ENCODE measurements at regions not wholly inside any gene's neighbourhood (a gene's known extent, or its start where the extent isn't known, plus 50 kb on each side); places are given as distances from the start of the nearest gene placed in this dataset.

DNA sequence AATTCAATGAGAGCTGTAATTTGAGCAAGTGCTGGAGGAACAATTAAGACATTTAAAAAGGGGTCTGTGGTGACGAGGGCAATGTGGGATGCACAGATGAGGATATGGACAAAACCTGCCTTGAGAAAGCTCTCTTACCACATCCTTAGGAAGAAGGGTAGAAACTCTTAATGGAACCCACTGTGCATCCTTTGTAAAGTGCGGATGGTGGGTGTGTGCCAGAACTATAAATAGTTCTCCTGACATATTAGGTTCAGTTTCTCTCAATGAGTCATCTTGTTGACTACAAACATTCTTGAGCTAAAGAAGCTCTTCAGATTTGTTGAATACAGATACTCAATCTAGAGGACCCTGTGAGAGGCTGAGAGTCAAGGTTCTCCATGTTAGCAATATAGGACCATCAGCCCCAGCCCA, 106.1 kb upstream of the ANO4 start:
- Histone ChIP-seq H3K27ac (replicated peaks) (no peak overlapping the region), H3K27me3 (ENCODE audit: insufficient read depth, poor library complexity, severe bottlenecking) (no peaks in the 10 kb centered on the region), H3K4me3 (replicated peaks; ENCODE audit: insufficient read depth, low read length) (no peak overlapping the region)
- no peak for DNase-seq (ENCODE audit: low read depth in 1 of 2, low spot score in 1 of 2)
- TF ChIP-seq, protein P1, sequence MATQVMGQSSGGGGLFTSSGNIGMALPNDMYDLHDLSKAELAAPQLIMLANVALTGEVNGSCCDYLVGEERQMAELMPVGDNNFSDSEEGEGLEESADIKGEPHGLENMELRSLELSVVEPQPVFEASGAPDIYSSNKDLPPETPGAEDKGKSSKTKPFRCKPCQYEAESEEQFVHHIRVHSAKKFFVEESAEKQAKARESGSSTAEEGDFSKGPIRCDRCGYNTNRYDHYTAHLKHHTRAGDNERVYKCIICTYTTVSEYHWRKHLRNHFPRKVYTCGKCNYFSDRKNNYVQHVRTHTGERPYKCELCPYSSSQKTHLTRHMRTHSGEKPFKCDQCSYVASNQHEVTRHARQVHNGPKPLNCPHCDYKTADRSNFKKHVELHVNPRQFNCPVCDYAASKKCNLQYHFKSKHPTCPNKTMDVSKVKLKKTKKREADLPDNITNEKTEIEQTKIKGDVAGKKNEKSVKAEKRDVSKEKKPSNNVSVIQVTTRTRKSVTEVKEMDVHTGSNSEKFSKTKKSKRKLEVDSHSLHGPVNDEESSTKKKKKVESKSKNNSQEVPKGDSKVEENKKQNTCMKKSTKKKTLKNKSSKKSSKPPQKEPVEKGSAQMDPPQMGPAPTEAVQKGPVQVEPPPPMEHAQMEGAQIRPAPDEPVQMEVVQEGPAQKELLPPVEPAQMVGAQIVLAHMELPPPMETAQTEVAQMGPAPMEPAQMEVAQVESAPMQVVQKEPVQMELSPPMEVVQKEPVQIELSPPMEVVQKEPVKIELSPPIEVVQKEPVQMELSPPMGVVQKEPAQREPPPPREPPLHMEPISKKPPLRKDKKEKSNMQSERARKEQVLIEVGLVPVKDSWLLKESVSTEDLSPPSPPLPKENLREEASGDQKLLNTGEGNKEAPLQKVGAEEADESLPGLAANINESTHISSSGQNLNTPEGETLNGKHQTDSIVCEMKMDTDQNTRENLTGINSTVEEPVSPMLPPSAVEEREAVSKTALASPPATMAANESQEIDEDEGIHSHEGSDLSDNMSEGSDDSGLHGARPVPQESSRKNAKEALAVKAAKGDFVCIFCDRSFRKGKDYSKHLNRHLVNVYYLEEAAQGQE (IDR thresholded peaks at IDR 0.05; ENCODE audit: insufficient replicate concordance, low read depth), result no peak

DNA sequence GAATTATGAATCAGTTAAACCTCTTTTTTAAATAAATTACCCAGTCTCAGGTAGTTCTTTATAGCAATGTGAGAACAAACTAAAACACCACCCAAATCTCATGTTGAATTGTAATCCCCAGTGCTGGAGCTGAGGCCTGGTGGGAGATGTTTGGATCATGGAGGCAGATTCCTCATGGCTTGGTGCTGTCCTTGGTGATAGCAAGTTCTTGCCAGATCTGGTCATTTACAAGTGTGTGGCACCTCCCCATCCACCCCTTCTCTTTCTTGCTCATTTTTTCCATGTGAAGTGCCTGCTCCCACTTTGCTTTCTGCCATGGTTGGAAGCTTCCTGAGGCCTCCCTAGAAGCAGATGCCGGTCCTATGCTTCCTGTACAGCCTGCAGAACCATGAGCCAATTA, 102.1 kb upstream of the ANO4 start:
- no peak overlapping the region for H3K27ac ChIP-seq (replicated peaks)
- DNase-seq (ENCODE audit: low read depth in 1 of 2, low spot score in 1 of 2), result no peak
- H3K4me3 ChIP-seq (replicated peaks; ENCODE audit: insufficient read depth, low read length), result no peak overlapping the region

DNA sequence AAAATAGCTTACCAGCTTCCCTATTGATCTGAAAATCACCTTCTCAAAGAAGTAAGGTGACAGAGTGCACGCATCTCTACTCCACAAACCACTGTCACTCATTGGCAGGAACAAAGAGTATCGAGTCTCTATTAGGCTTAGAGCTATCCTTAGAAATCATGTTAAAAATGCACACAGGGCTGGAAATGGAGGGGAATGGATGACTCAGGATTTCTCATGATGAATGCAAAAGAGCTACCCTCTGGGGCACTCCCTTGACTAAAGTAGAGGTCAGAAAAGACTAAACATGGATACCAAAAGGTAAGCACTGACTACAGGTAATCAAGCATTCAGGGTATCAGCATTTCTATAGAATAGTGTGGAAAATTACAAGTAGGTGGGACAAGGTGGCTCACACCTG, 96.1 kb upstream of the ANO4 start:
- Histone ChIP-seq H3K27me3 (ENCODE audit: insufficient read depth, poor library complexity, severe bottlenecking) (no peaks in the 10 kb centered on the region), H3K4me3 (replicated peaks; ENCODE audit: insufficient read depth, low read length) (no peak overlapping the region), H3K27ac (replicated peaks) (no peak overlapping the region)
- no peak for DNase-seq (ENCODE audit: low read depth in 1 of 2, low spot score in 1 of 2)
- no peak for TF ChIP-seq GABPA (IDR thresholded peaks at IDR 0.05; ENCODE audit: low read depth)
- TF ChIP-seq, protein P2, sequence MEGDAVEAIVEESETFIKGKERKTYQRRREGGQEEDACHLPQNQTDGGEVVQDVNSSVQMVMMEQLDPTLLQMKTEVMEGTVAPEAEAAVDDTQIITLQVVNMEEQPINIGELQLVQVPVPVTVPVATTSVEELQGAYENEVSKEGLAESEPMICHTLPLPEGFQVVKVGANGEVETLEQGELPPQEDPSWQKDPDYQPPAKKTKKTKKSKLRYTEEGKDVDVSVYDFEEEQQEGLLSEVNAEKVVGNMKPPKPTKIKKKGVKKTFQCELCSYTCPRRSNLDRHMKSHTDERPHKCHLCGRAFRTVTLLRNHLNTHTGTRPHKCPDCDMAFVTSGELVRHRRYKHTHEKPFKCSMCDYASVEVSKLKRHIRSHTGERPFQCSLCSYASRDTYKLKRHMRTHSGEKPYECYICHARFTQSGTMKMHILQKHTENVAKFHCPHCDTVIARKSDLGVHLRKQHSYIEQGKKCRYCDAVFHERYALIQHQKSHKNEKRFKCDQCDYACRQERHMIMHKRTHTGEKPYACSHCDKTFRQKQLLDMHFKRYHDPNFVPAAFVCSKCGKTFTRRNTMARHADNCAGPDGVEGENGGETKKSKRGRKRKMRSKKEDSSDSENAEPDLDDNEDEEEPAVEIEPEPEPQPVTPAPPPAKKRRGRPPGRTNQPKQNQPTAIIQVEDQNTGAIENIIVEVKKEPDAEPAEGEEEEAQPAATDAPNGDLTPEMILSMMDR (IDR thresholded peaks at IDR 0.05; ENCODE audit: insufficient read depth, low read length), result no peak
- no peak for TF ChIP-seq SPI1 (IDR thresholded peaks at IDR 0.05; ENCODE audit: borderline replicate concordance, low read depth)
- TF ChIP-seq, protein P1 (IDR thresholded peaks at IDR 0.05; ENCODE audit: insufficient replicate concordance, low read depth), result no peak
- no peak for TF ChIP-seq POLR2AphosphoS5 (IDR thresholded peaks at IDR 0.05; ENCODE audit: low read depth)

More for the DNA sequence above, 102.1 kb upstream of the ANO4 start:
- TF ChIP-seq, protein P1 (IDR thresholded peaks at IDR 0.05; ENCODE audit: insufficient replicate concordance, low read depth), result no peak
- TF ChIP-seq GABPA (IDR thresholded peaks at IDR 0.05; ENCODE audit: low read depth) (no peak), POLR2AphosphoS5 (IDR thresholded peaks at IDR 0.05; ENCODE audit: low read depth) (no peak), SPI1 (IDR thresholded peaks at IDR 0.05; ENCODE audit: borderline replicate concordance, low read depth) (no peak)
- TF ChIP-seq, protein P2 (IDR thresholded peaks at IDR 0.05; ENCODE audit: insufficient read depth, low read length), result no peak
- no peaks in the 10 kb centered on the region for H3K27me3 ChIP-seq (ENCODE audit: insufficient read depth, poor library complexity, severe bottlenecking)

DNA sequence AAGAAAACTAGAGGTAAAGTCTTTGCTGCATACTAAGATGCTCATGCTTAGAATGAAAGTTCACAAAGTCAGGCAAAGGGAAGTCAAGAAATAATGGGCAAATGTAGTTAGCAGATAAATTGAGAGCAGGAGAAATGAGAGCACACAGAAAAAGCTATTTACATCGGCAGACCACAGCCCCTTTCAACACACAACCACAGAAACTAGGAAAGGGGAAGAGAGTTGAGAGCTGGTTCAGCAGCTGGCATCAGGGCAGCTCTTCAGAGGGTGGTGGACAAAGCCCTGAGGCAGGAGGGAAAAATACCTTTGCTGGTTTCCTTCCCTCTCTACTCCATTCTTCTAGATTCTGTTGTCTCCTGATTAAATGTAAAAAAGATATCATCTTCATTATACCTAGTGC, 95.4 kb upstream of the ANO4 start:
- H3K4me3 ChIP-seq (replicated peaks; ENCODE audit: insufficient read depth, low read length), result no peak overlapping the region

More for the DNA sequence above, 95.4 kb upstream of the ANO4 start:
- no peak overlapping the region for H3K27ac ChIP-seq (replicated peaks)
- TF ChIP-seq POLR2AphosphoS5 (IDR thresholded peaks at IDR 0.05; ENCODE audit: low read depth), result no peak
- peak; percentile 90 for TF ChIP-seq SPI1 (IDR thresholded peaks at IDR 0.05; ENCODE audit: borderline replicate concordance, low read depth)
- no peaks in the 10 kb centered on the region for H3K27me3 ChIP-seq (ENCODE audit: insufficient read depth, poor library complexity, severe bottlenecking)
- DNase-seq (ENCODE audit: low read depth in 1 of 2, low spot score in 1 of 2), result peak; percentile 22 to 72

All from HL-60 (cell line).